IMR-90 (cell line): ENCODE measurements at regions not wholly inside any gene's neighbourhood (a gene's known extent, or its start where the extent isn't known, plus 50 kb on each side); places are given as distances from the start of the nearest gene placed in this dataset.

ENCODE experiments used
- ATAC-seq: fragments of 200-7000 bp; cut with Tn5 transposase; 2 replicates; pipeline ENCODE4 v1.9.1; 2020; ENCODE audit warnings: low read depth, mild to moderate bottlenecking, moderate library complexity
- BruUV-seq: library from RNA; stranded (reverse); fragments of 400-500 nt; replicated peaks from 2 replicates; lab custom pipeline; 2021; lab: Mats Ljungman, UMichigan
- CTCF ChIA-PET: fragments of 300-600 bp; formaldehyde crosslinking; extraction: SDS; loops from one replicate; lab custom pipeline; 2021; ENCODE audit warnings: antibody characterized with exemption; lab: Yijun Ruan, JAX
- POLR2A ChIA-PET: fragments of 300-600 bp; sonication (Branson Sonifier 250); formaldehyde crosslinking; loops from one replicate; lab custom pipeline; 2022; ENCODE audit warnings: antibody characterized with exemption; ENCODE audit not compliant: unreplicated experiment; lab: Charles Lee
- DNase-seq: peaks from one replicate; pipeline ENCODE4 v3.0.0; 2013
- H2AFZ ChIP-seq: replicated peaks from 2 replicates; pipeline ENCODE3; 2013; ENCODE audit warnings: low read length, mild to moderate bottlenecking; ENCODE audit not compliant: poor library complexity
- H2AK5ac ChIP-seq: 2 replicates; pipeline ENCODE4 v1.6.1; 2013; ENCODE audit warnings: low read depth, low read length, inconsistent platforms
- H2AK9ac ChIP-seq: replicated peaks from 2 replicates; pipeline ENCODE3; 2013; ENCODE audit warnings: mild to moderate bottlenecking, low read depth, low read length, moderate library complexity; ENCODE audit not compliant: poor library complexity
- H2BK120ac ChIP-seq: 2 replicates; pipeline ENCODE4 v1.6.1; 2013; ENCODE audit warnings: low read depth, low read length, inconsistent platforms
- H2BK15ac ChIP-seq: 3 replicates; pipeline ENCODE4 v1.6.1; 2013; ENCODE audit warnings: low read depth, low read length, inconsistent platforms
- H2BK20ac ChIP-seq: 2 replicates; pipeline ENCODE4 v1.6.1; 2013; ENCODE audit warnings: low read depth, mild to moderate bottlenecking, inconsistent platforms, low read length, moderate library complexity
- H2BK5ac ChIP-seq: 2 replicates; pipeline ENCODE4 v1.6.1; 2013; ENCODE audit warnings: mild to moderate bottlenecking, low read depth, low read length, inconsistent platforms; ENCODE audit not compliant: poor library complexity, severe bottlenecking
- H3K14ac ChIP-seq: replicated peaks from 2 replicates; pipeline ENCODE4 v1.6.1; 2013; ENCODE audit warnings: low read depth, low read length, inconsistent platforms
- H3K18ac ChIP-seq: 2 replicates; pipeline ENCODE4 v1.6.1; 2013; ENCODE audit warnings: low read depth, low read length, control low read depth
- H3K23ac ChIP-seq: 2 replicates; pipeline ENCODE4 v1.6.1; 2013; ENCODE audit warnings: low read depth, low read length, inconsistent platforms
- H3K27ac ChIP-seq: 2 replicates; pipeline ENCODE4 v1.5.1; 2013; ENCODE audit warnings: mild to moderate bottlenecking, control low read depth, low read length; ENCODE audit not compliant: insufficient read depth
- H3K27me3 ChIP-seq: 2 replicates; pipeline ENCODE4 v1.6.1; 2013; ENCODE audit warnings: low read length; ENCODE audit not compliant: control insufficient read depth, insufficient read depth
- H3K36me3 ChIP-seq: 2 replicates; pipeline ENCODE4 v1.6.1; 2013; ENCODE audit warnings: low read length, mixed read lengths; ENCODE audit not compliant: control insufficient read depth, insufficient read depth
- H3K4ac ChIP-seq: 2 replicates; pipeline ENCODE4 v1.6.1; 2013; ENCODE audit warnings: low read depth, low read length, inconsistent platforms
- H3K4me1 ChIP-seq: 2 replicates; pipeline ENCODE4 v1.6.1; 2013; ENCODE audit warnings: low read length, mixed read lengths; ENCODE audit not compliant: control insufficient read depth, insufficient read depth
- H3K4me2 ChIP-seq: 2 replicates; pipeline ENCODE4 v1.6.1; 2013; ENCODE audit warnings: low read depth, mild to moderate bottlenecking, control low read depth, low read length, moderate library complexity
- H3K4me3 ChIP-seq: 2 replicates; pipeline ENCODE4 v1.5.1; 2013; ENCODE audit warnings: low read depth, mild to moderate bottlenecking, control low read depth, low read length, moderate library complexity; ENCODE audit not compliant: insufficient read depth
- H3K56ac ChIP-seq: 2 replicates; pipeline ENCODE4 v1.6.1; 2013; ENCODE audit warnings: low read length, inconsistent platforms; ENCODE audit not compliant: insufficient read depth; ENCODE audit errors: extremely low read depth
- H3K79me1 ChIP-seq, 2 experiments: 2 replicates each; pipeline ENCODE4 v1.6.1; 2013; ENCODE audit warnings: low read length in 2 of 2, inconsistent platforms in 1 of 2, low read depth in 1 of 2
- H3K9ac ChIP-seq: 2 replicates; pipeline ENCODE4 v1.6.1; 2013; ENCODE audit warnings: low read depth, low read length, control low read depth
- H3K9me1 ChIP-seq: 2 replicates; pipeline ENCODE4 v1.6.1; 2013; ENCODE audit warnings: low read length, inconsistent platforms; ENCODE audit not compliant: insufficient read depth
- H3K9me3 ChIP-seq: 2 replicates; pipeline ENCODE4 v1.6.1; 2013; ENCODE audit warnings: low read length; ENCODE audit not compliant: control insufficient read depth, insufficient read depth
- H4K20me1 ChIP-seq: 2 replicates; pipeline ENCODE4 v1.6.1; 2013; ENCODE audit warnings: low read length, inconsistent platforms; ENCODE audit not compliant: insufficient read depth
- H4K5ac ChIP-seq: 2 replicates; pipeline ENCODE4 v1.6.1; 2013; ENCODE audit warnings: mild to moderate bottlenecking, low read depth, low read length, control low read depth
- H4K8ac ChIP-seq, 2 experiments: 2 replicates each; pipeline ENCODE4 v1.6.1; 2013; ENCODE audit warnings: low read depth in 2 of 2, low read length in 2 of 2, control low read depth in 1 of 2, inconsistent platforms in 1 of 2
- H4K91ac ChIP-seq: 2 replicates; pipeline ENCODE4 v1.6.1; 2013; ENCODE audit warnings: low read depth, low read length, inconsistent platforms; ENCODE audit not compliant: insufficient read depth
- WGBS, 2 experiments: methylation state at CpG; one replicate each; pipeline versions ENCODE4 v1.1.5 to v1.1.7; 2013; ENCODE audit warnings: missing lambda C conversion rate in 2 of 2; ENCODE audit not compliant: insufficient read length in 1 of 2; ENCODE audit errors: extremely low coverage in 2 of 2; 5-methylcytosine and 5-hydroxymethylcytosine counted together
- dilution Hi-C: fragments of 300-500 bp; cut with HindIII; formaldehyde crosslinking; loops from one replicate; pipeline ENCODE4 v1.14.3; 2018; ENCODE audit warnings: low sequenced_read_pairs; ENCODE audit not compliant: unreplicated experiment
- in situ Hi-C: fragments of 300-500 bp; cut with MboI; formaldehyde crosslinking; loops from 3 replicates; pipeline ENCODE4 v1.14.3; 2019; ENCODE audit warnings: low sequenced_read_pairs, inconsistent platforms, mixed read lengths
- intact Hi-C: fragments of 100-400 bp; cut with micrococcal nuclease; formaldehyde crosslinking; loops from 2 replicates; pipeline ENCODE4 v1.10.0; 2022
- TF ChIP-seq, protein P1 (sequence below): fragments of 150-350 bp; IDR thresholded peaks from 2 replicates; pipeline ENCODE4 v1.6.1; 2017; ENCODE audit warnings: mild to moderate bottlenecking, antibody characterized with exemption, low read length, low read depth

- no peaks in the 10 kb centered on the region for H4K20me1 ChIP-seq
- no peak overlapping the region for H4K91ac ChIP-seq
- ChIA-PET CTCF (no interaction called here), POLR2A (no interaction called here)
- no peaks in the 10 kb centered on the region for H3K79me1 ChIP-seq
- no peak overlapping the region for H3K9ac ChIP-seq
- DNase-seq (no peak), ATAC-seq (no peak)
- H3K36me3 ChIP-seq, result no peaks in the 10 kb centered on the region
- dilution Hi-C loops, result no loop called here
- H3K4ac ChIP-seq, result 0 out of 2 replicates have a peak overlapping the region, but pooled peaks have one; percentile 11
- H3K9me3 ChIP-seq, result peaks cover 3% of the 10 kb centered on the region; the same call in 1 of the 2 replicates
- no CpG with 5 or more reads among the region's 3 CpGs for WGBS, 2 experiments
- no peak overlapping the region for H3K4me3 ChIP-seq
- H2AFZ ChIP-seq, result no peak overlapping the region
- no peak overlapping the region for H4K5ac ChIP-seq
- no peaks in the 10 kb centered on the region; the same call in 1 of the 2 replicates for H3K4me1 ChIP-seq
- no peak overlapping the region for H4K8ac ChIP-seq
- H3K27me3 ChIP-seq, result no peaks in the 10 kb centered on the region
- no peak overlapping the region for H2AK5ac ChIP-seq
- intact Hi-C loops, result no loop called here
- H3K27ac ChIP-seq, result no peak overlapping the region
- no peak overlapping the region for H2BK15ac ChIP-seq
- H3K4me2 ChIP-seq, result no peak overlapping the region
- no peak overlapping the region for H3K18ac ChIP-seq
- no peak overlapping the region for H2BK20ac ChIP-seq
- in situ Hi-C loops, result no loop called here
- H2BK5ac ChIP-seq, result no peak overlapping the region
- H3K56ac ChIP-seq, result no peak overlapping the region
- H3K9me1 ChIP-seq, result no peaks in the 10 kb centered on the region
- H2AK9ac ChIP-seq, result peak overlapping the region; percentile 34
- H3K14ac ChIP-seq, result no peak overlapping the region
- no peak overlapping the region for H2BK120ac ChIP-seq
- no TSS peak for BruUV-seq
- TF ChIP-seq, protein P1, sequence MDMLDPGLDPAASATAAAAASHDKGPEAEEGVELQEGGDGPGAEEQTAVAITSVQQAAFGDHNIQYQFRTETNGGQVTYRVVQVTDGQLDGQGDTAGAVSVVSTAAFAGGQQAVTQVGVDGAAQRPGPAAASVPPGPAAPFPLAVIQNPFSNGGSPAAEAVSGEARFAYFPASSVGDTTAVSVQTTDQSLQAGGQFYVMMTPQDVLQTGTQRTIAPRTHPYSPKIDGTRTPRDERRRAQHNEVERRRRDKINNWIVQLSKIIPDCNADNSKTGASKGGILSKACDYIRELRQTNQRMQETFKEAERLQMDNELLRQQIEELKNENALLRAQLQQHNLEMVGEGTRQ, result no peak
- no peak overlapping the region for H3K23ac ChIP-seq
Measured at GRCh38 chr1:55552636-55553035, 337.5 kb upstream of the USP24 start.
